Keratinocyte (primary cell): ENCODE measurements at regions not wholly inside any gene's neighbourhood (a gene's known extent, or its start where the extent isn't known, plus 50 kb on each side); places are given as distances from the start of the nearest gene placed in this dataset.

Experiments used
- CTCF ChIP-seq, 3 experiments: IDR thresholded peaks in 1 of 3; conservative IDR thresholded peaks in 1 of 3; optimal IDR thresholded peaks in 1 of 3; 2 replicates in 2 of 3; 3 replicates in 1 of 3; pipeline versions ENCODE3 to v1.5.1; 2011; ENCODE audit warnings: low read length in 3 of 3, mild to moderate bottlenecking in 3 of 3, moderate library complexity in 2 of 3, control low read depth in 1 of 3, inconsistent platforms in 1 of 3; ENCODE audit not compliant: insufficient read depth in 2 of 3; ENCODE audit errors: extremely low read depth in 1 of 3
- EZH2 ChIP-seq: IDR thresholded peaks from one replicate; pipeline ENCODE4 v1.6.1; 2012; ENCODE audit warnings: inconsistent platforms, mild to moderate bottlenecking, low read length, moderate library complexity

- no peak for TF ChIP-seq CTCF (optimal IDR thresholded peaks at IDR 0.05 in 1 of 3, IDR thresholded peaks at IDR 0.05 in 1 of 3, conservative IDR thresholded peaks at IDR 0.05 in 1 of 3; ENCODE audit: extremely low read depth in 1 of 3, insufficient read depth in 2 of 3, low read length in 3 of 3)
- TF ChIP-seq EZH2, result no peak
Measured at GRCh38 chr10:36187380-36188079, 545.4 kb upstream of the FZD8 start.
